ENCODE measurements at regions not wholly inside any gene's neighbourhood (a gene's known extent, or its start where the extent isn't known, plus 50 kb on each side); places are given as distances from the start of the nearest gene placed in this dataset.
A peak's percentile ranks its signal among the peaks of the same experiment; 100 is the strongest.

DNA sequence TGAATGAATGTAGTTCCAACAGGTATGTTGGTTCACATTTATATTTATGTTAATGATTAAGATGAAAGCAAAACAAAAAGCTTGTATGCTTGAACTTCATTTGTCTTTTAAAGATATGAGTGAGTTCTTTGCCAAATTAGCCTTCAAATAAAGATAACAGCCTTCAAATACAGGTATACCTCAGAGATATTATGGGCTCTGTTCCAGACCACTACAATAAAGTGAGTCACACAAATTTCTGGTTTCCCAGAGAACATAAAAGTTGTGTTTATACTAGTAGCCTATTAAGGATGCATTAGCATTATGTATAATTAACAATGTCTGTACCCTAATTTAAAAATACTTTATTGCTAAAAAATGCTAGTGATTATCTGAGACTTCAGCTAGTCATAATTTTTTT, 245.3 kb upstream of the MAN1A1 start:
- H3K9me3 Mint-ChIP-seq (ENCODE audit: low read depth, unreplicated experiment), result no peaks in the 10 kb centered on the region
- CTCF ChIA-PET, result no interaction called here
- BruUV-seq (replicated peaks), result no TSS peak
- DNase-seq, result peak; percentile 4
- H3K4me3 Mint-ChIP-seq (ENCODE audit: low read depth, unreplicated experiment), result no peak overlapping the region
- H3K36me3 Mint-ChIP-seq (ENCODE audit: insufficient read depth, unreplicated experiment), result no peaks in the 10 kb centered on the region
- TF ChIP-seq, protein P1, sequence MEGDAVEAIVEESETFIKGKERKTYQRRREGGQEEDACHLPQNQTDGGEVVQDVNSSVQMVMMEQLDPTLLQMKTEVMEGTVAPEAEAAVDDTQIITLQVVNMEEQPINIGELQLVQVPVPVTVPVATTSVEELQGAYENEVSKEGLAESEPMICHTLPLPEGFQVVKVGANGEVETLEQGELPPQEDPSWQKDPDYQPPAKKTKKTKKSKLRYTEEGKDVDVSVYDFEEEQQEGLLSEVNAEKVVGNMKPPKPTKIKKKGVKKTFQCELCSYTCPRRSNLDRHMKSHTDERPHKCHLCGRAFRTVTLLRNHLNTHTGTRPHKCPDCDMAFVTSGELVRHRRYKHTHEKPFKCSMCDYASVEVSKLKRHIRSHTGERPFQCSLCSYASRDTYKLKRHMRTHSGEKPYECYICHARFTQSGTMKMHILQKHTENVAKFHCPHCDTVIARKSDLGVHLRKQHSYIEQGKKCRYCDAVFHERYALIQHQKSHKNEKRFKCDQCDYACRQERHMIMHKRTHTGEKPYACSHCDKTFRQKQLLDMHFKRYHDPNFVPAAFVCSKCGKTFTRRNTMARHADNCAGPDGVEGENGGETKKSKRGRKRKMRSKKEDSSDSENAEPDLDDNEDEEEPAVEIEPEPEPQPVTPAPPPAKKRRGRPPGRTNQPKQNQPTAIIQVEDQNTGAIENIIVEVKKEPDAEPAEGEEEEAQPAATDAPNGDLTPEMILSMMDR (IDR thresholded peaks at IDR 0.05; ENCODE audit: unreplicated experiment), result no peak
- H3K27me3 Mint-ChIP-seq (ENCODE audit: unreplicated experiment), result peaks cover 19% of the 10 kb centered on the region
- H3K4me1 Mint-ChIP-seq (ENCODE audit: low read depth, unreplicated experiment), result no peaks in the 10 kb centered on the region
- no peak overlapping the region for H3K27ac Mint-ChIP-seq (ENCODE audit: unreplicated experiment)
- intact Hi-C loops (cut with micrococcal nuclease; ENCODE audit: unreplicated experiment), result loop anchor here (5.0 to 10.0 kb wide), 2 partner anchors 73 to 240 kb away; no protein-coding TSS in a partner anchor

DNA sequence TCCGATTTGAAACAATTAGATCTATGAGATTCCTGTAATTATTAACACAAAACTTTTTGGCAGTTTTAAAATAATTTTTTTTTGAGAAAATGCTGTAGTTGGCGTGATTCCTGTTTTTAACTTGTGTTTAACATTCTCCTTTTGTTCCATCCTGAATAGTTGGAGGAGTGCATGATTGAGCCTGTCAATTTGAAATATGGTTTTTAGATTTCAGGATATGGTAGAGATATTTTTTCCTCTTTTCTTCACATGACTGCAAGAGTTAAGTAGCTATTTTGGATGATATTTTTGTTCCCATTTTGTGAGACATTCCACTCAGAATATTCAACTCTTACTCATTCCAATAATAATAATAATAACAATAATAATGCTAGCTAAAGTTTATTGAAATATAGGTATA, 241.7 kb upstream of the MAN1A1 start:
- no peak overlapping the region for H3K27ac Mint-ChIP-seq (ENCODE audit: unreplicated experiment)
- no peaks in the 10 kb centered on the region for H3K9me3 Mint-ChIP-seq (ENCODE audit: low read depth, unreplicated experiment)
- H3K36me3 Mint-ChIP-seq (ENCODE audit: insufficient read depth, unreplicated experiment), result no peaks in the 10 kb centered on the region
- no peak overlapping the region for H3K4me3 Mint-ChIP-seq (ENCODE audit: low read depth, unreplicated experiment)
- no peaks in the 10 kb centered on the region for H3K27me3 Mint-ChIP-seq (ENCODE audit: unreplicated experiment)
- CTCF ChIA-PET, result no interaction called here
- H3K4me1 Mint-ChIP-seq (ENCODE audit: low read depth, unreplicated experiment), result no peaks in the 10 kb centered on the region
- no TSS peak for BruUV-seq (replicated peaks)
- DNase-seq, result no peak
- TF ChIP-seq, protein P1 (IDR thresholded peaks at IDR 0.05; ENCODE audit: unreplicated experiment), result no peak
- intact Hi-C loops (cut with micrococcal nuclease; ENCODE audit: unreplicated experiment), result loop anchor here (10.0 kb wide), 1 partner anchor 236 kb away; no protein-coding TSS in a partner anchor

DNA sequence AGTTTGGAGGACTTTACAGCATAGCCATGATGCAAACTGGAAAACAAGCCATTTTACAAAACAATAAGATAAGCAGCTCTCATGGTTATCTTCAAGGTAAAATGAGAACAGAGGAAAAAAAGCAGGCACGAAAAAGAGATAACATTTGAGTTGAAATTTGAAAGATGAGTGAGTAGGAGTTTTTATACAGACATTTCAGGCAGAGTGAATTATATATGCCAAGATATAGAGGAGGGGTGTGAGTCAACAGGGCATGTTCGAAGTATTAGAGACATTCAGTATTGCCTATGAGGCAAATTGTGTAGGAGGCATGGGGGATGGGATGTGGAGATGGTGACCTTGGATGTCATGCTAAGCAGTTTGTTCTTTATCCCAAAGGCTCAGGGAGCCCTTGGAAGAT, 240.5 kb upstream of the MAN1A1 start:
- H3K27ac Mint-ChIP-seq (ENCODE audit: unreplicated experiment), result no peak overlapping the region
- TF ChIP-seq, protein P1 (IDR thresholded peaks at IDR 0.05; ENCODE audit: unreplicated experiment), result no peak
- H3K36me3 Mint-ChIP-seq (ENCODE audit: insufficient read depth, unreplicated experiment), result no peaks in the 10 kb centered on the region
- intact Hi-C loops (cut with micrococcal nuclease; ENCODE audit: unreplicated experiment), result loop anchor here (10.0 kb wide), 1 partner anchor 235 kb away; no protein-coding TSS in a partner anchor
- no peaks in the 10 kb centered on the region for H3K27me3 Mint-ChIP-seq (ENCODE audit: unreplicated experiment)
- H3K4me3 Mint-ChIP-seq (ENCODE audit: low read depth, unreplicated experiment), result no peak overlapping the region
- no peaks in the 10 kb centered on the region for H3K9me3 Mint-ChIP-seq (ENCODE audit: low read depth, unreplicated experiment)
- BruUV-seq (replicated peaks), result no TSS peak
- no peaks in the 10 kb centered on the region for H3K4me1 Mint-ChIP-seq (ENCODE audit: low read depth, unreplicated experiment)
- CTCF ChIA-PET, result no interaction called here
- no peak for DNase-seq

DNA sequence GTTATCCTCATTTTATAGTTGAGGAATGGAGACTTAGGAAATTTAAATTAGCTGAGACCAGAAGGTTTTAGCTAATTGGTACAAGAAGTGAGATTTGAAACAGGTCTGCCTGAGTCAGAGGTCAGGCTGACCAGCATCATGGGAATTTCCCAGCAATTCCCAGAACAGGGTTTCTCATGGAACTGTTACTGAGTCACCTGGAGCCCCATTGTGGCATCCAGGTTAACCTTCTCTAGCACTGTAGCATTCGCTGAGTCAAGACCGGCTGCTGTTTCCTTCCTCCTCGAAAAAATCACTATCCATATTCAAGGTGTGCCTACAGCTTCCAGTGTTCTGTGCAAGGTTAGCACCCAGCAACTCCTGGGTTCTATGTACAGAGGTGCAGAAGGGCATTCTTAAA, 238.0 kb upstream of the MAN1A1 start:
- intact Hi-C loops (cut with micrococcal nuclease; ENCODE audit: unreplicated experiment), result no loop called here
- no peak overlapping the region for H3K4me3 Mint-ChIP-seq (ENCODE audit: low read depth, unreplicated experiment)
- DNase-seq, result peak; percentile 28
- no peaks in the 10 kb centered on the region for H3K27me3 Mint-ChIP-seq (ENCODE audit: unreplicated experiment)
- TF ChIP-seq, protein P1 (IDR thresholded peaks at IDR 0.05; ENCODE audit: unreplicated experiment), result no peak
- H3K9me3 Mint-ChIP-seq (ENCODE audit: low read depth, unreplicated experiment), result no peaks in the 10 kb centered on the region
- BruUV-seq (replicated peaks), result no TSS peak
- H3K27ac Mint-ChIP-seq (ENCODE audit: unreplicated experiment), result no peak overlapping the region
- no peaks in the 10 kb centered on the region for H3K36me3 Mint-ChIP-seq (ENCODE audit: insufficient read depth, unreplicated experiment)
- no peaks in the 10 kb centered on the region for H3K4me1 Mint-ChIP-seq (ENCODE audit: low read depth, unreplicated experiment)
- CTCF ChIA-PET, result no interaction called here

Measured in Calu3 (cell line).